ENCODE measurements at regions not wholly inside any gene's neighbourhood (a gene's known extent, or its start where the extent isn't known, plus 50 kb on each side); places are given as distances from the start of the nearest gene placed in this dataset.

DNA sequence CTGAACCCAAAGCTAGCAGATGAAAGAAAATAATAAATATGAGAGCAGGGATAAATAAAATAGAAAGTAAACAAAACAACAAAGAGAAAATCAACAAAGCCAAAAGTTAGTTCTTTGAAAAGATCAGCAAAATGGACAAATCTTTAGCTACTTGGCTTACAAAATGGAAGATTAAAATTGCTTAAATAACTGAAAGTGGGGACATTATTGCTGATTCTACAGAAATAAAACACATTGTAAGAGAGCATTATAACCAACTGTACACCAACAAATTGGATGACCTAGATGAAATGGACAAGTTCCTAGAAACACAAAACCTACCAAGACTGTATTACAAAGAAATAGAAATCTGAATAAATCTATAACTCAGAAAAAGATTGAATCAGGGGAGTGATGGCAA is 238.3 kb upstream of the C1orf87 start:
- TF ChIP-seq, protein P1, sequence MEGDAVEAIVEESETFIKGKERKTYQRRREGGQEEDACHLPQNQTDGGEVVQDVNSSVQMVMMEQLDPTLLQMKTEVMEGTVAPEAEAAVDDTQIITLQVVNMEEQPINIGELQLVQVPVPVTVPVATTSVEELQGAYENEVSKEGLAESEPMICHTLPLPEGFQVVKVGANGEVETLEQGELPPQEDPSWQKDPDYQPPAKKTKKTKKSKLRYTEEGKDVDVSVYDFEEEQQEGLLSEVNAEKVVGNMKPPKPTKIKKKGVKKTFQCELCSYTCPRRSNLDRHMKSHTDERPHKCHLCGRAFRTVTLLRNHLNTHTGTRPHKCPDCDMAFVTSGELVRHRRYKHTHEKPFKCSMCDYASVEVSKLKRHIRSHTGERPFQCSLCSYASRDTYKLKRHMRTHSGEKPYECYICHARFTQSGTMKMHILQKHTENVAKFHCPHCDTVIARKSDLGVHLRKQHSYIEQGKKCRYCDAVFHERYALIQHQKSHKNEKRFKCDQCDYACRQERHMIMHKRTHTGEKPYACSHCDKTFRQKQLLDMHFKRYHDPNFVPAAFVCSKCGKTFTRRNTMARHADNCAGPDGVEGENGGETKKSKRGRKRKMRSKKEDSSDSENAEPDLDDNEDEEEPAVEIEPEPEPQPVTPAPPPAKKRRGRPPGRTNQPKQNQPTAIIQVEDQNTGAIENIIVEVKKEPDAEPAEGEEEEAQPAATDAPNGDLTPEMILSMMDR (IDR thresholded peaks at IDR 0.05; ENCODE audit: insufficient read depth, low read length, poor library complexity, severe bottlenecking), result no peak
- no peak for TF ChIP-seq EZH2phosphoT487 (conservative IDR thresholded peaks at IDR 0.05; ENCODE audit: low read length)

Measured in SU-DHL-6 (cell line).